GM20000 (cell line): ENCODE measurements at regions not wholly inside any gene's neighbourhood (a gene's known extent, or its start where the extent isn't known, plus 50 kb on each side); places are given as distances from the start of the nearest gene placed in this dataset.

Experiments
- DNase-seq: peaks from one replicate; pipeline ENCODE4 v3.0.0; 2012; ENCODE audit warnings: low spot score
- CTCF ChIP-seq: IDR thresholded peaks from 2 replicates; pipeline ENCODE4 v1.5.1; 2012; ENCODE audit warnings: mild to moderate bottlenecking, control low read depth; ENCODE audit errors: extremely low read depth, missing control alignments

- no peak for TF ChIP-seq CTCF
- DNase-seq: no peak
Observed at GRCh38 chr15:29600262-29600661, 222.0 kb downstream of the TJP1 start.

- DNase-seq: no peak
- TF ChIP-seq CTCF: no peak
Observed at GRCh38 chr15:29596266-29596665, 226.0 kb downstream of the TJP1 start.

- no peak for TF ChIP-seq CTCF
- no peak for DNase-seq
Observed at GRCh38 chr15:29593629-29594028, 228.6 kb downstream of the TJP1 start.

- no peak for DNase-seq
- no peak for TF ChIP-seq CTCF
Observed at GRCh38 chr15:29593111-29593510, 229.2 kb downstream of the TJP1 start.

- DNase-seq: no peak
- no peak for TF ChIP-seq CTCF
Observed at GRCh38 chr15:29590701-29591100, 231.6 kb downstream of the TJP1 start.

- TF ChIP-seq CTCF: no peak
- no peak for DNase-seq
Observed at GRCh38 chr15:29589975-29590374, 232.3 kb downstream of the TJP1 start.

GRCh38 chr15:29589416-29589815 lies 232.9 kb downstream of the TJP1 start:
- DNase-seq: no peak
- no peak for TF ChIP-seq CTCF
